CD4-positive, alpha-beta T cell treated with Interleukin-15 for 4 hours (primary cell): ENCODE measurements at regions not wholly inside any gene's neighbourhood (a gene's known extent, or its start where the extent isn't known, plus 50 kb on each side); places are given as distances from the start of the nearest gene placed in this dataset.
"Not testable (repeated sequence)": the region's sequence is repeated elsewhere in the genome, so short reads cannot be mapped to it uniquely, and the experiment has no call there.

Source experiments
- DNase-seq: peaks from one replicate; pipeline ENCODE4 v3.0.0-alpha.2; 2020; ENCODE audit warnings: low spot score

- no peak for DNase-seq
These were observed 135.7 kb downstream of the RPS4Y2 start for GRCh38 chrY:20891440-20892160.

GRCh38 chrY:20925350-20926091 lies 169.6 kb downstream of the RPS4Y2 start:
- peak; percentile 26 for DNase-seq

- DNase-seq = no peak
These were observed 173.9 kb downstream of the RPS4Y2 start for GRCh38 chrY:20929691-20930342.

GRCh38 chrY:20936709-20937251 lies 180.9 kb downstream of the RPS4Y2 start:
- not testable (repeated sequence) for DNase-seq

GRCh38 chrY:20961512-20961911 lies 205.6 kb downstream of the RPS4Y2 start:
- DNase-seq = no peak

GRCh38 chrY:20967828-20968227 lies 211.9 kb downstream of the RPS4Y2 start:
- DNase-seq = no peak

GRCh38 chrY:20968237-20968636 lies 212.3 kb downstream of the RPS4Y2 start:
- no peak for DNase-seq

- DNase-seq = no peak
These were observed 215.5 kb downstream of the RPS4Y2 start for GRCh38 chrY:20971371-20971770.

GRCh38 chrY:20986037-20986436 lies 230.1 kb downstream of the RPS4Y2 start:
- no peak for DNase-seq

- no peak for DNase-seq
These were observed 234.2 kb downstream of the RPS4Y2 start for GRCh38 chrY:20990123-20990522.

GRCh38 chrY:20990869-20991548 lies 235.1 kb downstream of the RPS4Y2 start:
- peak; percentile 32 for DNase-seq

- DNase-seq = no peak
These were observed 241.4 kb downstream of the RPS4Y2 start for GRCh38 chrY:20997355-20997754.

- DNase-seq = no peak
These were observed 242.1 kb downstream of the RPS4Y2 start for GRCh38 chrY:20998016-20998415.

- no peak for DNase-seq
These were observed 242.6 kb downstream of the RPS4Y2 start for GRCh38 chrY:20998483-20998882.

GRCh38 chrY:21001102-21001501 lies 245.2 kb downstream of the RPS4Y2 start:
- DNase-seq = no peak

GRCh38 chrY:21003059-21003458 lies 247.2 kb downstream of the RPS4Y2 start:
- DNase-seq = no peak

- DNase-seq = no peak
These were observed 249.6 kb downstream of the RPS4Y2 start for GRCh38 chrY:21005531-21005930.

GRCh38 chrY:21021811-21022210 lies 265.9 kb downstream of the RPS4Y2 start:
- no peak for DNase-seq

- peak; percentile 33 for DNase-seq
These were observed 266.6 kb downstream of the RPS4Y2 start for GRCh38 chrY:21022326-21023044.

- no peak for DNase-seq
These were observed 268.0 kb downstream of the RPS4Y2 start for GRCh38 chrY:21023906-21024305.

GRCh38 chrY:21028506-21028905 lies 272.6 kb downstream of the RPS4Y2 start:
- DNase-seq = no peak
